GDM1 (cell line): ENCODE measurements at regions not wholly inside any gene's neighbourhood (a gene's known extent, or its start where the extent isn't known, plus 50 kb on each side); places are given as distances from the start of the nearest gene placed in this dataset.

Source experiments
- DNase-seq: peaks from one replicate; lab custom pipeline; 2025; lab: John Stamatoyannopoulos, UW

- no peak for DNase-seq
Measured at GRCh38 chr5:117220730-117221129, 646.1 kb upstream of the SEMA6A start.

- no peak for DNase-seq
Measured at GRCh38 chr5:117218789-117219188, 644.2 kb upstream of the SEMA6A start.

GRCh38 chr5:117212866-117213265, 638.2 kb upstream of the SEMA6A start:
- no peak for DNase-seq

GRCh38 chr5:117210796-117211195, 636.2 kb upstream of the SEMA6A start:
- no peak for DNase-seq

- no peak for DNase-seq
Measured at GRCh38 chr5:117209479-117209878, 634.9 kb upstream of the SEMA6A start.

GRCh38 chr5:117207088-117207668, 632.6 kb upstream of the SEMA6A start:
- DNase-seq, result no peak

- no peak for DNase-seq
Measured at GRCh38 chr5:117205894-117206293, 631.3 kb upstream of the SEMA6A start.

- DNase-seq, result no peak
Measured at GRCh38 chr5:117204926-117205869, 630.6 kb upstream of the SEMA6A start.

- DNase-seq, result no peak
Measured at GRCh38 chr5:117204404-117204803, 629.8 kb upstream of the SEMA6A start.

GRCh38 chr5:117203584-117203983, 629.0 kb upstream of the SEMA6A start:
- no peak for DNase-seq

GRCh38 chr5:117201001-117201400, 626.4 kb upstream of the SEMA6A start:
- no peak for DNase-seq

- DNase-seq, result no peak
Measured at GRCh38 chr5:117195076-117195475, 620.5 kb upstream of the SEMA6A start.

GRCh38 chr5:117191251-117191650, 616.6 kb upstream of the SEMA6A start:
- DNase-seq, result no peak

GRCh38 chr5:117189784-117190183, 615.2 kb upstream of the SEMA6A start:
- DNase-seq, result no peak

GRCh38 chr5:117188211-117188610, 613.6 kb upstream of the SEMA6A start:
- no peak for DNase-seq

GRCh38 chr5:117186751-117187150, 612.1 kb upstream of the SEMA6A start:
- DNase-seq, result no peak

GRCh38 chr5:117183326-117183725, 608.7 kb upstream of the SEMA6A start:
- DNase-seq, result no peak

GRCh38 chr5:117182104-117182503, 607.5 kb upstream of the SEMA6A start:
- no peak for DNase-seq

- no peak for DNase-seq
Measured at GRCh38 chr5:117177302-117177701, 602.7 kb upstream of the SEMA6A start.

- DNase-seq, result no peak
Measured at GRCh38 chr5:117165068-117165467, 590.4 kb upstream of the SEMA6A start.

GRCh38 chr5:117161718-117162335, 587.2 kb upstream of the SEMA6A start:
- no peak for DNase-seq

GRCh38 chr5:117160391-117160790, 585.8 kb upstream of the SEMA6A start:
- no peak for DNase-seq

GRCh38 chr5:117149312-117149711, 574.7 kb upstream of the SEMA6A start:
- no peak for DNase-seq
